GM12892 (cell line): ENCODE measurements at regions not wholly inside any gene's neighbourhood (a gene's known extent, or its start where the extent isn't known, plus 50 kb on each side); places are given as distances from the start of the nearest gene placed in this dataset.

ENCODE experiments used
- POLR2A ChIP-seq: IDR thresholded peaks from 2 replicates; pipeline ENCODE4 v1.6.1; 2011; ENCODE audit warnings: low read depth, low read length, control low read depth
- POLR2AphosphoS5 ChIP-seq: IDR thresholded peaks from 2 replicates; pipeline ENCODE4 v1.6.1; 2011; ENCODE audit warnings: low read depth, low read length, control low read depth
- TAF1 ChIP-seq: IDR thresholded peaks from 2 replicates; pipeline ENCODE4 v1.6.1; 2011; ENCODE audit warnings: low read depth, mild to moderate bottlenecking, control low read depth, low read length, borderline replicate concordance

- TF ChIP-seq POLR2A (no peak), POLR2AphosphoS5 (no peak), TAF1 (no peak)
These were observed 78.0 kb upstream of the SERTAD2 start for GRCh38 chr2:64731746-64732145.
